Spleen (tissue), 11 donors: ENCODE measurements at regions not wholly inside any gene's neighbourhood (a gene's known extent, or its start where the extent isn't known, plus 50 kb on each side); places are given as distances from the start of the nearest gene placed in this dataset.

Experiments
- DNase-seq: peaks from one replicate; pipeline ENCODE4 v3.0.0-alpha.2; 2020
- H3K27ac ChIP-seq, 8 donors: fragments of 200-600 bp; sonication (generic) in 7 of 8; 1 replicate in 4 of 8; 2 replicates in 4 of 8; pipeline versions ENCODE4 v1.5.0 to v1.8.0; 2016 to 2021; ENCODE audit warnings: inconsistent platforms in 4 of 8, mild to moderate bottlenecking in 4 of 8, moderate library complexity in 1 of 8
- H3K27me3 ChIP-seq, 7 donors: fragments of 200-600 bp; sonication (generic) in 6 of 7; replicated peaks in 1 of 7; 1 replicate in 4 of 7; 2 replicates in 3 of 7; pipeline versions ENCODE4 v1.5.0 to v1.8.0; 2016 to 2021; ENCODE audit warnings: inconsistent platforms in 3 of 7, mild to moderate bottlenecking in 1 of 7
- H3K36me3 ChIP-seq, 6 donors: fragments of 200-600 bp; sonication (generic) in 5 of 6; 1 replicate in 4 of 6; 2 replicates in 2 of 6; pipeline versions ENCODE4 v1.5.0 to v1.8.0; 2016 to 2021; ENCODE audit warnings: inconsistent platforms in 2 of 6
- H3K4me1 ChIP-seq, 6 donors: fragments of 200-600 bp; sonication (generic) in 5 of 6; 1 replicate in 3 of 6; 2 replicates in 3 of 6; pipeline versions ENCODE4 v1.5.0 to v1.8.0; 2016 to 2021; ENCODE audit warnings: inconsistent platforms in 3 of 6
- H3K4me3 ChIP-seq, 8 donors: fragments of 200-600 bp; sonication (generic) in 7 of 8; 1 replicate in 4 of 8; 2 replicates in 4 of 8; pipeline versions ENCODE4 v1.5.0 to v1.8.0; 2016 to 2021; ENCODE audit warnings: inconsistent platforms in 4 of 8, mild to moderate bottlenecking in 4 of 8, moderate library complexity in 2 of 8
- H3K9me3 ChIP-seq, 8 donors: fragments of 200-600 bp; sonication (generic) in 7 of 8; 1 replicate in 4 of 8; 2 replicates in 4 of 8; pipeline versions ENCODE4 v1.5.0 to v1.8.0; 2016 to 2021; ENCODE audit warnings: inconsistent platforms in 4 of 8
- POLR2A ChIP-seq, 3 donors: fragments of 450-650 bp; IDR thresholded peaks; one replicate each; pipeline ENCODE4 v1.5.1; 2017; ENCODE audit warnings: antibody characterized with exemption in 3 of 3, mild to moderate bottlenecking in 1 of 3
- POLR2AphosphoS5 ChIP-seq, 3 donors: sonication (generic); formaldehyde crosslinking; IDR thresholded peaks; one replicate each; pipeline ENCODE4 v1.5.1; 2017; ENCODE audit warnings: antibody characterized with exemption in 3 of 3
- WGBS, 5 donors: extraction: QIAGEN DNeasy Blood & Tissue Kit in 3 of 5; methylation state at CpG; one replicate each; pipeline versions ENCODE4 v1.1.5 to v1.1.7; 2013 to 2018; 5-methylcytosine and 5-hydroxymethylcytosine counted together
- intact Hi-C: fragments of 100-400 bp; cut with DNase I; formaldehyde crosslinking; loops from one replicate; pipeline ENCODE4 v1.15.0; 2023; ENCODE audit warnings: low total_unique reads
- TF ChIP-seq, protein P1 (sequence below), 11 experiments: fragments of 200-600 bp in 7 of 11; fragments of 450-650 bp in 4 of 11; sonication (generic) in 4 of 11; IDR thresholded peaks in 8 of 11; conservative IDR thresholded peaks in 3 of 11; 1 replicate in 7 of 11; 2 replicates in 4 of 11; pipeline versions ENCODE4 v1.4.0 to v1.8.0; 2016 to 2021; ENCODE audit warnings: antibody characterized with exemption in 11 of 11, inconsistent platforms in 4 of 11, mild to moderate bottlenecking in 1 of 11
- donor health status: healthy with polysubstance abuse.
- donor health status: DM: no; HTN: no; CAD: no; lungs with moderate emphysema.
- donor health status: DM: no; HTN: no; CAD: no.
- donor health status: Bipolar disorder and iron deficiency.
- donor health status: healthy.
- donor health status: DM: no; HTN: no; CAD: no.
- donor health status: DM: yes; HTN: yes; CAD: no.

GRCh38 chr16:85445064-85445778 is 167.9 kb upstream of the GSE1 start:
- WGBS, 5 donors: 66 to 88% (median 74%) methylated on average over 20 to 27 of the region's 27 CpGs

DNA sequence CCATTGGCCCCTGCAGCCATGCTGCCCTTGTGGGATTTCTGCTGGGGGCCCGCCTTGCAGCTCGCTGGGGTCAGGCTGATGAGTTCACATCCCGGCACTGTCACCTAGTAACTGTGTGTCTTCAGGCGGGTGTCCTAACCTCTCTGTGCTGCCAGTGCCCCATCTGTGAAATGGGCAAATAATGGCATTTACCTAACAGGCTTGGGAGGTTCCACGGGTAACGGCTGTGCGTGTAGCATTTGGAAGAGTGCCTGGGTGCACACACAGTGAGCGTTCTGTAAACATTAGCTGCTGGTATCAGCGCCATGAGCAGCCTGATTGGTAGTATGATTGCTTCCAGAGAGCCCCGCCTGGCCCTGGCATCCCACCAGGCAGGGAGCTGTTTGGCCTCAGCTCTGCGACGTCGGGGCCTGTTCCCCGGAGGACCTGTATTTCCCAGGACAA is 167.3 kb upstream of the GSE1 start:
- Histone ChIP-seq H3K4me1 (peaks cover 16 to 40% (median 30%) of the 10 kb centered on the region in 6 donors), H3K27ac (no peak overlapping the region)
- TF ChIP-seq, protein P1, sequence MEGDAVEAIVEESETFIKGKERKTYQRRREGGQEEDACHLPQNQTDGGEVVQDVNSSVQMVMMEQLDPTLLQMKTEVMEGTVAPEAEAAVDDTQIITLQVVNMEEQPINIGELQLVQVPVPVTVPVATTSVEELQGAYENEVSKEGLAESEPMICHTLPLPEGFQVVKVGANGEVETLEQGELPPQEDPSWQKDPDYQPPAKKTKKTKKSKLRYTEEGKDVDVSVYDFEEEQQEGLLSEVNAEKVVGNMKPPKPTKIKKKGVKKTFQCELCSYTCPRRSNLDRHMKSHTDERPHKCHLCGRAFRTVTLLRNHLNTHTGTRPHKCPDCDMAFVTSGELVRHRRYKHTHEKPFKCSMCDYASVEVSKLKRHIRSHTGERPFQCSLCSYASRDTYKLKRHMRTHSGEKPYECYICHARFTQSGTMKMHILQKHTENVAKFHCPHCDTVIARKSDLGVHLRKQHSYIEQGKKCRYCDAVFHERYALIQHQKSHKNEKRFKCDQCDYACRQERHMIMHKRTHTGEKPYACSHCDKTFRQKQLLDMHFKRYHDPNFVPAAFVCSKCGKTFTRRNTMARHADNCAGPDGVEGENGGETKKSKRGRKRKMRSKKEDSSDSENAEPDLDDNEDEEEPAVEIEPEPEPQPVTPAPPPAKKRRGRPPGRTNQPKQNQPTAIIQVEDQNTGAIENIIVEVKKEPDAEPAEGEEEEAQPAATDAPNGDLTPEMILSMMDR (IDR thresholded peaks at IDR 0.05 in 8 of 11, conservative IDR thresholded peaks at IDR 0.05 in 3 of 11): no peak

More at GRCh38 chr16:85445064-85445778, 167.9 kb upstream of the GSE1 start:
- no peak for TF ChIP-seq POLR2AphosphoS5 (IDR thresholded peaks at IDR 0.05)
- TF ChIP-seq, protein P1 (IDR thresholded peaks at IDR 0.05 in 8 of 11, conservative IDR thresholded peaks at IDR 0.05 in 3 of 11): no peak
- no peak for TF ChIP-seq POLR2A (IDR thresholded peaks at IDR 0.05)
- Histone ChIP-seq H3K27me3 (peaks cover 0 to 15% (median 0%) of the 10 kb centered on the region in 7 donors), H3K27ac (no peak overlapping the region), H3K9me3 (no peaks in the 10 kb centered on the region), H3K4me3 (no peak overlapping the region), H3K36me3 (no peaks in the 10 kb centered on the region), H3K4me1 (peaks cover 16 to 40% (median 30%) of the 10 kb centered on the region in 6 donors)
- intact Hi-C loops: no loop called here
- no peak for DNase-seq

GRCh38 chr16:85446951-85447692 is 166.0 kb upstream of the GSE1 start:
- H3K27me3 ChIP-seq: peaks cover 0 to 15% (median 0%) of the 10 kb centered on the region in 7 donors
- peaks cover 16 to 42% (median 30%) of the 10 kb centered on the region in 6 donors for H3K4me1 ChIP-seq
- H3K4me3 ChIP-seq: no peak overlapping the region
- intact Hi-C loops: no loop called here
- 58 to 68% (median 60%) methylated on average over 19 of the region's 19 CpGs for WGBS, 5 donors
- H3K9me3 ChIP-seq: no peaks in the 10 kb centered on the region
- peak overlapping the region in 1 of 8 donors; percentile 27 for H3K27ac ChIP-seq
- TF ChIP-seq POLR2AphosphoS5 (IDR thresholded peaks at IDR 0.05): peak; percentile 48 to 69 (median 68)
- TF ChIP-seq, protein P1 (IDR thresholded peaks at IDR 0.05 in 8 of 11, conservative IDR thresholded peaks at IDR 0.05 in 3 of 11): no peak
- no peak for TF ChIP-seq POLR2A (IDR thresholded peaks at IDR 0.05)
- H3K36me3 ChIP-seq: no peaks in the 10 kb centered on the region
- DNase-seq: peak; percentile 85

More for the DNA sequence above, 167.3 kb upstream of the GSE1 start:
- no peak overlapping the region for H3K4me3 ChIP-seq
- H3K27me3 ChIP-seq: peaks cover 0 to 15% (median 0%) of the 10 kb centered on the region in 7 donors
- WGBS, 5 donors: 90 to 94% (median 93%) methylated on average over 13 to 14 of the region's 14 CpGs
- DNase-seq: no peak
- H3K9me3 ChIP-seq: no peaks in the 10 kb centered on the region
- intact Hi-C loops: no loop called here
- no peaks in the 10 kb centered on the region for H3K36me3 ChIP-seq
